ENCODE measurements at regions not wholly inside any gene's neighbourhood (a gene's known extent, or its start where the extent isn't known, plus 50 kb on each side); places are given as distances from the start of the nearest gene placed in this dataset.

- TF ChIP-seq EZH2phosphoT487 (IDR thresholded peaks at IDR 0.05; ENCODE audit: borderline replicate concordance, low read depth, low read length): no peak
- TF ChIP-seq CTCF (conservative IDR thresholded peaks at IDR 0.05; ENCODE audit: low read length): no peak
These were observed 203.3 kb upstream of the FAM241A start for GRCh38 chr4:111941957-111942356.

All from OCI-LY7 (cell line).